ENCODE measurements at regions not wholly inside any gene's neighbourhood (a gene's known extent, or its start where the extent isn't known, plus 50 kb on each side); places are given as distances from the start of the nearest gene placed in this dataset.

DNA sequence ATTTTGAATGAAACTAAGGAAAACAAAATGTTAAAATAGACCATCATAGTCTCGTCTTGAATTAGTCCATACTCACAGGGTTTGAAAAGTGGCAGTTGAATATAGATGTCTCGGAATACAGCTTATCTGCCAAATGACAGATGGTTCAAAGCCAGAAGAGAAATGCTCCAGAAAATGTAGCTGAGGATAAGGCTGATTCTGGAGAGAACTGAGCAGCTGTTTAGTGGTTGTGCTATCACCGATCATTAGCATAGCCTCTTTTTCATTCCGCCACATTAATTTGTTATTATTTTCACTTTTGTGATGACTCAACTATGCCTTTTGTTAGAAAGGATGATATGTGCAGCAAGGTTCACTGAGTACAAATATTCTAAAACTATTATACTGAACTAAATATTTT lies 390.2 kb upstream of the MAN1A1 start:
- Histone ChIP-seq H2AFZ (ENCODE audit: low read length) (no peak overlapping the region), H3K4me1 (ENCODE audit: insufficient read depth, low read length) (no peaks in the 10 kb centered on the region), H3K27me3 (ENCODE audit: control insufficient read depth in 1 of 2, insufficient read depth in 2 of 2, low read length in 2 of 2) (peaks cover 0 to 6% of the 10 kb centered on the region in 2 experiments; a peak in 1 of 5 replicates), H4K20me1 (ENCODE audit: insufficient read depth, low read length) (no peaks in the 10 kb centered on the region), H3K9me3 (ENCODE audit: low read length) (no peaks in the 10 kb centered on the region), H3K79me2 (ENCODE audit: insufficient read depth, low read length) (no peaks in the 10 kb centered on the region), H3K9ac (ENCODE audit: insufficient read depth, low read depth, low read length) (no peak overlapping the region), H3K4me2 (ENCODE audit: low read depth, low read length) (no peak overlapping the region), H3K27ac (ENCODE audit: extremely low read length, insufficient read depth, low read length) (no peak overlapping the region), H3K4me3 (replicated peaks in 1 of 3; ENCODE audit: insufficient read depth in 1 of 3, low read depth in 2 of 3, low read length in 3 of 3) (no peak overlapping the region), H3K36me3 (replicated peaks in 1 of 2; ENCODE audit: control insufficient read depth in 1 of 2, insufficient read depth in 2 of 2, low read length in 2 of 2) (no peaks in the 10 kb centered on the region)
- 10% methylated on average over 4 of the region's 4 CpGs for WGBS (ENCODE audit: low lambda C conversion rate)
- ATAC-seq: no peak
- TF ChIP-seq ZSCAN9 (CRISPR knock-in tag; IDR thresholded peaks at IDR 0.05; ENCODE audit: borderline replicate concordance) (no peak), ZIK1 (CRISPR knock-in tag; IDR thresholded peaks at IDR 0.05; ENCODE audit: borderline replicate concordance, low read depth) (no peak), ZNF841 (CRISPR knock-in tag; IDR thresholded peaks at IDR 0.05; ENCODE audit: borderline replicate concordance) (no peak), SMARCC2 (IDR thresholded peaks at IDR 0.05) (no peak), ZNF143 (CRISPR knock-in tag; IDR thresholded peaks at IDR 0.05) (no peak)
- BruUV-seq (replicated peaks): no TSS peak
- CTCF ChIA-PET (ENCODE audit: low intra/inter-chr PET ratio, low total read pairs): no interaction called here
- intact Hi-C loops (cut with micrococcal nuclease; ENCODE audit: unreplicated experiment): loop anchor here (5.0 kb wide), 1 partner anchor 493 kb away; no protein-coding TSS in a partner anchor
- no peak for DNase-seq (ENCODE audit: low spot score)
- no peak for FAIRE-seq
- POLR2A ChIA-PET: no interaction called here
- in situ Hi-C loops (cut with HindIII; ENCODE audit: extremely low pct_ligation_motif_present, low pct_unique_long_range_greater_than_20kb): loop anchor here (10.0 to 25.0 kb wide), 5 partner anchors 235 to 1573 kb away; no protein-coding TSS in a partner anchor

DNA sequence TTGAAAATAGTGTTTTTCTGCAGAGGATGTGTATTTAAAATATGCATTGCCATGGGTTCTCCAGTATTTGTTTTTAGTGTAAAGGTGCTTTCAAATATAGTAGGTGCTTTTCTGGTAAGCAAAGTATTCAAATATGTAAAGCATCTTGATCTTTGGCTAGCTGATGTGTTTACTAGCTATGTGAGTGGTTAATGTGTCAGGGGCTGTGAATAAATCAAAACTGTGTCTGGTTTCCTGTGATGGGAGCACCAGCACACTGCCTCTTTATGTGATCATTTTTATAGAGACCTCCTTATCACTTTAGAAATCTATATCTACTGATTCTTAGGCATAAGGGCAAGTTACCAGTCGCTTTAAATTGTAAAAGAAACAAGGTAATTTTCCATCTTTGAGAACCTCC lies 388.9 kb upstream of the MAN1A1 start:
- Histone ChIP-seq H3K27me3 (ENCODE audit: control insufficient read depth in 1 of 2, insufficient read depth in 2 of 2, low read length in 2 of 2) (peaks cover 0 to 6% of the 10 kb centered on the region in 2 experiments; a peak in 1 of 5 replicates), H3K9ac (ENCODE audit: insufficient read depth, low read depth, low read length) (no peak overlapping the region), H3K9me3 (ENCODE audit: low read length) (no peaks in the 10 kb centered on the region), H3K4me2 (ENCODE audit: low read depth, low read length) (no peak overlapping the region), H4K20me1 (ENCODE audit: insufficient read depth, low read length) (no peaks in the 10 kb centered on the region), H3K79me2 (ENCODE audit: insufficient read depth, low read length) (no peaks in the 10 kb centered on the region), H3K36me3 (replicated peaks in 1 of 2; ENCODE audit: control insufficient read depth in 1 of 2, insufficient read depth in 2 of 2, low read length in 2 of 2) (no peaks in the 10 kb centered on the region), H3K4me3 (replicated peaks in 1 of 3; ENCODE audit: insufficient read depth in 1 of 3, low read depth in 2 of 3, low read length in 3 of 3) (no peak overlapping the region), H3K27ac (ENCODE audit: extremely low read length, insufficient read depth, low read length) (no peak overlapping the region), H3K4me1 (ENCODE audit: insufficient read depth, low read length) (no peaks in the 10 kb centered on the region), H2AFZ (ENCODE audit: low read length) (no peak overlapping the region)
- ATAC-seq (no peak), FAIRE-seq (no peak), DNase-seq (ENCODE audit: low spot score) (no peak)
- WGBS (ENCODE audit: low lambda C conversion rate): 0% methylated on average over 1 of the region's 1 CpG
- TF ChIP-seq FOSL2 (CRISPR knock-in tag; IDR thresholded peaks at IDR 0.05) (no peak), TCF7L2 (IDR thresholded peaks at IDR 0.05; ENCODE audit: low read depth, low read length) (no peak), NR2F2 (IDR thresholded peaks at IDR 0.05; ENCODE audit: borderline replicate concordance, low read depth) (no peak), ZNF264 (CRISPR knock-in tag; IDR thresholded peaks at IDR 0.05) (no peak), ZNF773 (CRISPR knock-in tag; IDR thresholded peaks at IDR 0.05; ENCODE audit: borderline replicate concordance) (no peak)
- TF ChIP-seq, protein P1, sequence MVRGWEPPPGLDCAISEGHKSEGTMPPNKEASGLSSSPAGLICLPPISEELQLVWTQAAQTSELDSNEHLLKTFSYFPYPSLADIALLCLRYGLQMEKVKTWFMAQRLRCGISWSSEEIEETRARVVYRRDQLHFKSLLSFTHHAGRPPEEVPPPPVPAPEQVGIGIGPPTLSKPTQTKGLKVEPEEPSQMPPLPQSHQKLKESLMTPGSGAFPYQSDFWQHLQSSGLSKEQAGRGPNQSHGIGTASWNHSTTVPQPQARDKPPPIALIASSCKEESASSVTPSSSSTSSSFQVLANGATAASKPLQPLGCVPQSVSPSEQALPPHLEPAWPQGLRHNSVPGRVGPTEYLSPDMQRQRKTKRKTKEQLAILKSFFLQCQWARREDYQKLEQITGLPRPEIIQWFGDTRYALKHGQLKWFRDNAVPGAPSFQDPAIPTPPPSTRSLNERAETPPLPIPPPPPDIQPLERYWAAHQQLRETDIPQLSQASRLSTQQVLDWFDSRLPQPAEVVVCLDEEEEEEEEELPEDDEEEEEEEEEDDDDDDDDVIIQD (CRISPR knock-in tag; IDR thresholded peaks at IDR 0.05; ENCODE audit: low read depth): no peak
- in situ Hi-C loops (cut with HindIII; ENCODE audit: extremely low pct_ligation_motif_present, low pct_unique_long_range_greater_than_20kb) (loop anchor here (10.0 to 25.0 kb wide), 4 partner anchors 384 to 1574 kb away; no protein-coding TSS in a partner anchor), intact Hi-C loops (cut with micrococcal nuclease; ENCODE audit: unreplicated experiment) (no loop called here)
- ChIA-PET CTCF (ENCODE audit: low intra/inter-chr PET ratio, low total read pairs) (no interaction called here), POLR2A (no interaction called here)
- BruUV-seq (replicated peaks): no TSS peak
